HepG2 (cell line): ENCODE measurements at regions not wholly inside any gene's neighbourhood (a gene's known extent, or its start where the extent isn't known, plus 50 kb on each side); places are given as distances from the start of the nearest gene placed in this dataset.
"Not testable (repeated sequence)": the region's sequence is repeated elsewhere in the genome, so short reads cannot be mapped to it uniquely, and the experiment has no call there.

Experiments used
- ATAC-seq: fragments of 200-7000 bp; cut with Tn5 transposase; 3 replicates; pipeline ENCODE4 v1.9.1; 2020; ENCODE audit warnings: mild to moderate bottlenecking, moderate library complexity
- BruUV-seq: library from RNA; stranded (reverse); fragments of 400-500 nt; replicated peaks from 2 replicates; lab custom pipeline; 2021; lab: Mats Ljungman, UMichigan
- CTCF ChIA-PET: fragments of 300-600 bp; formaldehyde crosslinking; extraction: SDS; loops from one replicate; lab custom pipeline; 2021; ENCODE audit warnings: low total read pairs, inconsistent platforms, low intra/inter-chr PET ratio; lab: Yijun Ruan, JAX
- POLR2A ChIA-PET: fragments of 350-600 bp; sonication (Branson Sonifier 250); formaldehyde crosslinking; loops from one replicate; lab custom pipeline; 2020; ENCODE audit warnings: antibody characterized with exemption, inconsistent platforms; lab: Yijun Ruan, JAX
- DNase-seq: peaks from one replicate; pipeline ENCODE4 v3.0.0-alpha.2; 2015; ENCODE audit warnings: low spot score
- FAIRE-seq: peaks from 3 replicates; lab custom pipeline; 2011; peaks lifted over from hg19 to GRCh38; lab: Jason Lieb, UNC
- H2AFZ ChIP-seq: one replicate; pipeline ENCODE4 v1.6.1; 2011; ENCODE audit warnings: low read length, inconsistent platforms
- H3K27ac ChIP-seq: fragments of 300-600 bp; 3 replicates; pipeline ENCODE4 v1.8.0; 2011; ENCODE audit warnings: mixed run types, mild to moderate bottlenecking, mixed read lengths, low read length, inconsistent platforms; ENCODE audit not compliant: insufficient read depth; ENCODE audit errors: extremely low read length
- H3K27me3 ChIP-seq, 2 experiments: fragments of 200-600 bp in 1 of 2; 2 replicates in 1 of 2; 3 replicates in 1 of 2; pipeline versions ENCODE4 v1.6.0 to v1.8.0; 2011; ENCODE audit warnings: low read length in 2 of 2, mild to moderate bottlenecking in 2 of 2, moderate library complexity in 2 of 2, inconsistent platforms in 1 of 2; ENCODE audit not compliant: insufficient read depth in 2 of 2, control insufficient read depth in 1 of 2
- H3K36me3 ChIP-seq, 2 experiments: fragments of 200-600 bp in 1 of 2; replicated peaks in 1 of 2; 2 replicates in 1 of 2; 3 replicates in 1 of 2; pipeline versions ENCODE4 v1.5.1 to v1.8.0; 2011; ENCODE audit warnings: low read length in 2 of 2, inconsistent platforms in 1 of 2; ENCODE audit not compliant: insufficient read depth in 2 of 2, control insufficient read depth in 1 of 2
- H3K4me1 ChIP-seq: 2 replicates; pipeline ENCODE4 v1.5.1; 2012; ENCODE audit warnings: low read length, inconsistent platforms; ENCODE audit not compliant: insufficient read depth
- H3K4me2 ChIP-seq: 2 replicates; pipeline ENCODE4 v1.6.0; 2011; ENCODE audit warnings: low read depth, low read length, inconsistent platforms
- H3K4me3 ChIP-seq, 3 experiments: fragments of 200-600 bp in 1 of 3; sonication (generic), shearing (Covaris generic) in 1 of 3; replicated peaks in 1 of 3; 2 replicates each; pipeline ENCODE4 v1.5.1; 2011 to 2016; ENCODE audit warnings: low read length in 3 of 3, inconsistent platforms in 2 of 3, low read depth in 2 of 3, mild to moderate bottlenecking in 2 of 3, control low read depth in 1 of 3, mixed read lengths in 1 of 3; ENCODE audit not compliant: insufficient read depth in 1 of 3
- H3K79me2 ChIP-seq: one replicate; pipeline ENCODE4 v1.6.1; 2011; ENCODE audit warnings: low read length, inconsistent platforms; ENCODE audit not compliant: insufficient read depth
- H3K9ac ChIP-seq: 2 replicates; pipeline ENCODE4 v1.6.0; 2011; ENCODE audit warnings: mild to moderate bottlenecking, low read depth, low read length, inconsistent platforms; ENCODE audit not compliant: insufficient read depth
- H3K9me3 ChIP-seq: 2 replicates; pipeline ENCODE4 v1.5.1; 2012; ENCODE audit warnings: mild to moderate bottlenecking, low read length
- H4K20me1 ChIP-seq: 2 replicates; pipeline ENCODE4 v1.6.0; 2011; ENCODE audit warnings: inconsistent platforms, mild to moderate bottlenecking, low read length, moderate library complexity; ENCODE audit not compliant: insufficient read depth
- AGO2 ChIP-seq: fragments of 200-400 bp; formaldehyde crosslinking; optimal IDR thresholded peaks from 2 replicates; pipeline ENCODE3; 2017; ENCODE audit warnings: mild to moderate bottlenecking, low read depth, low read length, moderate library complexity
- HOXD1 ChIP-seq: sonication (generic); formaldehyde crosslinking; IDR thresholded peaks from 2 replicates; pipeline ENCODE4 v1.5.0; 2020; ENCODE audit warnings: missing genetic modification reagents
- IRX3 ChIP-seq: sonication (generic); formaldehyde crosslinking; IDR thresholded peaks from 2 replicates; pipeline ENCODE4 v1.8.1; 2023; ENCODE audit warnings: mild to moderate bottlenecking, low read depth, missing genetic modification reagents, borderline replicate concordance
- PAX8 ChIP-seq: sonication (generic); formaldehyde crosslinking; IDR thresholded peaks from 2 replicates; pipeline ENCODE4 v1.8.0; 2022; ENCODE audit warnings: mild to moderate bottlenecking, missing genetic modification reagents, borderline replicate concordance
- RBM22 ChIP-seq: fragments of 200-400 bp; formaldehyde crosslinking; optimal IDR thresholded peaks from 2 replicates; pipeline ENCODE3; 2017; ENCODE audit warnings: mild to moderate bottlenecking, low read length, moderate library complexity
- SMARCE1 ChIP-seq: fragments of 450-650 bp; IDR thresholded peaks from 2 replicates; pipeline ENCODE4 v1.6.1; 2017; ENCODE audit warnings: borderline replicate concordance
- ZNF263 ChIP-seq: sonication (generic); formaldehyde crosslinking; IDR thresholded peaks from 2 replicates; pipeline ENCODE4 v1.4.0; 2020; ENCODE audit warnings: missing genetic modification reagents
- WGBS: methylation state at CpG from one replicate; pipeline ENCODE4 v1.1.6; 2017; ENCODE audit warnings: low lambda C conversion rate; 5-methylcytosine and 5-hydroxymethylcytosine counted together
- in situ Hi-C: cut with HindIII; loops from 2 replicates; pipeline ENCODE4 v1.10.0; 2017; ENCODE audit warnings: low pct_unique_long_range_greater_than_20kb; ENCODE audit not compliant: extremely low pct_ligation_motif_present
- intact Hi-C: fragments of 100-400 bp; cut with micrococcal nuclease; formaldehyde crosslinking; loops from one replicate; pipeline ENCODE4 v1.10.0; 2022; ENCODE audit not compliant: unreplicated experiment
- TF ChIP-seq, protein P1 (sequence below): sonication (generic); formaldehyde crosslinking; IDR thresholded peaks from 2 replicates; pipeline ENCODE4 v1.5.1; 2020; ENCODE audit warnings: missing genetic modification reagents, mild to moderate bottlenecking, borderline replicate concordance
- TF ChIP-seq, protein P2 (sequence below): sonication (generic); formaldehyde crosslinking; IDR thresholded peaks from 2 replicates; pipeline ENCODE4 v1.4.0; 2020; ENCODE audit warnings: missing genetic modification reagents
- TF ChIP-seq, protein P3 (sequence below): sonication (generic); formaldehyde crosslinking; IDR thresholded peaks from 2 replicates; pipeline ENCODE4 v1.8.1; 2023; ENCODE audit warnings: missing genetic modification reagents, mild to moderate bottlenecking, borderline replicate concordance

DNA sequence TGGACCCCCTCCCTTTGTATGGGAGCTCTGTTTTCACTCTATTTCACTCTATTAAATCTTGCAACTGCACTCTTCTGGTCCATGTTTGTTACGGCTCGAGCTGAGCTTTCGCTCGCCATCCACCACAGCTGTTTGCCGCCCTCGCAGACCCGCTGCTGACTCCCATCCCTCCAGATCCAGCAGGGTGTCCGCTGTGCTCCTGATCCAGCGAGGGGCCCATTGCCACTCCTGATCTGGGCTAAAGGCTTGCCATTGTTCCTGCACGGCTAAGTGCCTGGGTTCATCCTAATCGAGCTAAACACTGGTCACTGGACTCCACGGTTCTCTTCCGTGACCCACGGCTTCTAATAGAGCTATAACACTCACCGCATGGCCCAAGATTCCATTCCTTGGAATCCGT lies 125.9 kb upstream of the PDE1A start:
- H3K27ac ChIP-seq, POLR2A ChIA-PET, H3K27me3 ChIP-seq, FAIRE-seq, H4K20me1 ChIP-seq, H3K4me2 ChIP-seq, CTCF ChIA-PET, H3K4me1 ChIP-seq, BruUV-seq, ATAC-seq, DNase-seq, H3K79me2 ChIP-seq, in situ Hi-C loops, intact Hi-C loops, H3K9ac ChIP-seq, H3K9me3 ChIP-seq, H2AFZ ChIP-seq, H3K4me3 ChIP-seq, H3K36me3 ChIP-seq: not testable (repeated sequence)
- WGBS = 33% methylated on average over 16 of the region's 16 CpGs

DNA sequence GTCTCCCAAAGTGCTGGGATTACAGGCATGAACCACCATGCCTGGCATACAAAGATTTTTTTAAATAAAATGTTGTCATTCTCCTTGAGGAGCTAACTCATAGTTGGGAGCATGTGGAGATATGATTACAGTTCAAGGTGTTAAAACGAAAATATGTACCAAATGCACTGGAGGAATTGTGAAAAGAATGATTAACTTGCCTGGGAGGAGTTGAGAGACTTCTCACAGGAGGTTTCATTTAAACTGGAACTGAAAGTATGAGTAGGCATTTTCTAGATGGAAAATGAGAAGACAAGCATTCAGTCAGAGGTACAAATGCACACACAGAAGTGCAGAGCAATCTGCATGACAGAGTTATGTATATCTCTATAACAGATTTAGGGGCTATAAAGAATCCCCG lies 126.6 kb upstream of the PDE1A start:
- 3% methylated on average over 2 of the region's 2 CpGs for WGBS
- no peaks in the 10 kb centered on the region for H4K20me1 ChIP-seq
- no peaks in the 10 kb centered on the region for H3K4me1 ChIP-seq
- POLR2A ChIA-PET = no interaction called here
- H3K4me3 ChIP-seq = no peak overlapping the region
- BruUV-seq = no TSS peak
- CTCF ChIA-PET = no interaction called here
- ATAC-seq (no peak), DNase-seq (no peak), FAIRE-seq (no peak)
- no peak overlapping the region for H2AFZ ChIP-seq
- H3K9me3 ChIP-seq = no peaks in the 10 kb centered on the region
- no peak overlapping the region for H3K9ac ChIP-seq
- intact Hi-C loops = no loop called here
- H3K4me2 ChIP-seq = no peak overlapping the region
- H3K27ac ChIP-seq = no peak overlapping the region
- in situ Hi-C loops = no loop called here
- peaks cover 2 to 5% of the 10 kb centered on the region in 2 experiments; a peak in 1 of 5 replicates for H3K27me3 ChIP-seq
- H3K79me2 ChIP-seq = no peaks in the 10 kb centered on the region
- no peaks in the 10 kb centered on the region for H3K36me3 ChIP-seq
- TF ChIP-seq SMARCE1 (no peak), RBM22 (no peak), HOXD1 (CRISPR knock-in tag) (no peak), ZNF263 (CRISPR knock-in tag) (no peak), PAX8 (CRISPR knock-in tag) (no peak), IRX3 (CRISPR knock-in tag) (no peak), AGO2 (no peak)
- TF ChIP-seq, protein P1, sequence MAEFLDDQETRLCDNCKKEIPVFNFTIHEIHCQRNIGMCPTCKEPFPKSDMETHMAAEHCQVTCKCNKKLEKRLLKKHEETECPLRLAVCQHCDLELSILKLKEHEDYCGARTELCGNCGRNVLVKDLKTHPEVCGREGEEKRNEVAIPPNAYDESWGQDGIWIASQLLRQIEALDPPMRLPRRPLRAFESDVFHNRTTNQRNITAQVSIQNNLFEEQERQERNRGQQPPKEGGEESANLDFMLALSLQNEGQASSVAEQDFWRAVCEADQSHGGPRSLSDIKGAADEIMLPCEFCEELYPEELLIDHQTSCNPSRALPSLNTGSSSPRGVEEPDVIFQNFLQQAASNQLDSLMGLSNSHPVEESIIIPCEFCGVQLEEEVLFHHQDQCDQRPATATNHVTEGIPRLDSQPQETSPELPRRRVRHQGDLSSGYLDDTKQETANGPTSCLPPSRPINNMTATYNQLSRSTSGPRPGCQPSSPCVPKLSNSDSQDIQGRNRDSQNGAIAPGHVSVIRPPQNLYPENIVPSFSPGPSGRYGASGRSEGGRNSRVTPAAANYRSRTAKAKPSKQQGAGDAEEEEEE (CRISPR knock-in tag) = no peak
- TF ChIP-seq, protein P2, sequence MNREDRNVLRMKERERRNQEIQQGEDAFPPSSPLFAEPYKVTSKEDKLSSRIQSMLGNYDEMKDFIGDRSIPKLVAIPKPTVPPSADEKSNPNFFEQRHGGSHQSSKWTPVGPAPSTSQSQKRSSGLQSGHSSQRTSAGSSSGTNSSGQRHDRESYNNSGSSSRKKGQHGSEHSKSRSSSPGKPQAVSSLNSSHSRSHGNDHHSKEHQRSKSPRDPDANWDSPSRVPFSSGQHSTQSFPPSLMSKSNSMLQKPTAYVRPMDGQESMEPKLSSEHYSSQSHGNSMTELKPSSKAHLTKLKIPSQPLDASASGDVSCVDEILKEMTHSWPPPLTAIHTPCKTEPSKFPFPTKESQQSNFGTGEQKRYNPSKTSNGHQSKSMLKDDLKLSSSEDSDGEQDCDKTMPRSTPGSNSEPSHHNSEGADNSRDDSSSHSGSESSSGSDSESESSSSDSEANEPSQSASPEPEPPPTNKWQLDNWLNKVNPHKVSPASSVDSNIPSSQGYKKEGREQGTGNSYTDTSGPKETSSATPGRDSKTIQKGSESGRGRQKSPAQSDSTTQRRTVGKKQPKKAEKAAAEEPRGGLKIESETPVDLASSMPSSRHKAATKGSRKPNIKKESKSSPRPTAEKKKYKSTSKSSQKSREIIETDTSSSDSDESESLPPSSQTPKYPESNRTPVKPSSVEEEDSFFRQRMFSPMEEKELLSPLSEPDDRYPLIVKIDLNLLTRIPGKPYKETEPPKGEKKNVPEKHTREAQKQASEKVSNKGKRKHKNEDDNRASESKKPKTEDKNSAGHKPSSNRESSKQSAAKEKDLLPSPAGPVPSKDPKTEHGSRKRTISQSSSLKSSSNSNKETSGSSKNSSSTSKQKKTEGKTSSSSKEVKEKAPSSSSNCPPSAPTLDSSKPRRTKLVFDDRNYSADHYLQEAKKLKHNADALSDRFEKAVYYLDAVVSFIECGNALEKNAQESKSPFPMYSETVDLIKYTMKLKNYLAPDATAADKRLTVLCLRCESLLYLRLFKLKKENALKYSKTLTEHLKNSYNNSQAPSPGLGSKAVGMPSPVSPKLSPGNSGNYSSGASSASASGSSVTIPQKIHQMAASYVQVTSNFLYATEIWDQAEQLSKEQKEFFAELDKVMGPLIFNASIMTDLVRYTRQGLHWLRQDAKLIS (CRISPR knock-in tag) = no peak
- TF ChIP-seq, protein P3, sequence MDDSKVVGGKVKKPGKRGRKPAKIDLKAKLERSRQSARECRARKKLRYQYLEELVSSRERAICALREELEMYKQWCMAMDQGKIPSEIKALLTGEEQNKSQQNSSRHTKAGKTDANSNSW (CRISPR knock-in tag) = no peak
